GOT3 (cell line): ENCODE measurements at regions not wholly inside any gene's neighbourhood (a gene's known extent, or its start where the extent isn't known, plus 50 kb on each side); places are given as distances from the start of the nearest gene placed in this dataset.
"Not testable (repeated sequence)": the region's sequence is repeated elsewhere in the genome, so short reads cannot be mapped to it uniquely, and the experiment has no call there.

ENCODE experiments used
- DNase-seq: peaks from one replicate; lab custom pipeline; 2025; ENCODE audit warnings: mixed read lengths; lab: John Stamatoyannopoulos, UW

GRCh38 chr15:77909182-77909940 is 168.2 kb downstream of the TBC1D2B start:
- DNase-seq = no peak

GRCh38 chr15:77908752-77909111 is 168.8 kb downstream of the TBC1D2B start:
- DNase-seq = not testable (repeated sequence)

- DNase-seq = no peak
Measured at GRCh38 chr15:77907824-77908751, 169.4 kb downstream of the TBC1D2B start.

- not testable (repeated sequence) for DNase-seq
Measured at GRCh38 chr15:77906062-77906990, 171.2 kb downstream of the TBC1D2B start.

GRCh38 chr15:77905301-77905920 is 172.1 kb downstream of the TBC1D2B start:
- no peak for DNase-seq

- DNase-seq = no peak
Measured at GRCh38 chr15:77904901-77905300, 172.6 kb downstream of the TBC1D2B start.

- no peak for DNase-seq
Measured at GRCh38 chr15:77904436-77904821, 173.1 kb downstream of the TBC1D2B start.

- not testable (repeated sequence) for DNase-seq
Measured at GRCh38 chr15:77903761-77904435, 173.6 kb downstream of the TBC1D2B start.

GRCh38 chr15:77902921-77903760 is 174.4 kb downstream of the TBC1D2B start:
- DNase-seq = not testable (repeated sequence)

GRCh38 chr15:77901921-77902750 is 175.4 kb downstream of the TBC1D2B start:
- no peak for DNase-seq

GRCh38 chr15:77901251-77901881 is 176.1 kb downstream of the TBC1D2B start:
- DNase-seq = no peak

GRCh38 chr15:77900331-77900963 is 177.1 kb downstream of the TBC1D2B start:
- not testable (repeated sequence) for DNase-seq

- not testable (repeated sequence) for DNase-seq
Measured at GRCh38 chr15:77899776-77900175, 177.7 kb downstream of the TBC1D2B start.

- no peak for DNase-seq
Measured at GRCh38 chr15:77898811-77899730, 178.4 kb downstream of the TBC1D2B start.

GRCh38 chr15:77897896-77898406 is 179.6 kb downstream of the TBC1D2B start:
- DNase-seq = no peak

- not testable (repeated sequence) for DNase-seq
Measured at GRCh38 chr15:77897113-77897895, 180.2 kb downstream of the TBC1D2B start.
